Activated B cell treated with CpG ODN at 0.5 μM for 24 hours (primary cell): ENCODE measurements at regions not wholly inside any gene's neighbourhood (a gene's known extent, or its start where the extent isn't known, plus 50 kb on each side); places are given as distances from the start of the nearest gene placed in this dataset.
"Not testable (repeated sequence)": the region's sequence is repeated elsewhere in the genome, so short reads cannot be mapped to it uniquely, and the experiment has no call there.

Experiments
- ATAC-seq: fragments of 200-7000 bp; cut with Tn5 transposase; one replicate; pipeline ENCODE4 v1.10.0; 2021; ENCODE audit warnings: low read depth, mild to moderate bottlenecking, moderate library complexity
- CTCF ChIA-PET: fragments of 350-600 bp; sonication (Branson Sonifier 250); formaldehyde crosslinking; loops from one replicate; lab custom pipeline; 2021; ENCODE audit warnings: antibody characterized with exemption; lab: Charles Lee
- POLR2A ChIA-PET: fragments of 350-600 bp; sonication (Branson Sonifier 250); formaldehyde crosslinking; loops from one replicate; lab custom pipeline; 2021; ENCODE audit warnings: antibody characterized with exemption; lab: Charles Lee
- DNase-seq: peaks from one replicate; pipeline ENCODE4 v3.0.0; 2022
- H3K27ac Mint-ChIP-seq: one replicate; pipeline ENCODE4 v1.8.0; 2020; ENCODE audit warnings: mixed read lengths
- H3K27me3 Mint-ChIP-seq: one replicate; pipeline ENCODE4 v1.8.0; 2021; ENCODE audit warnings: mixed read lengths
- H3K36me3 Mint-ChIP-seq: one replicate; pipeline ENCODE4 v1.8.0; 2021; ENCODE audit warnings: low read depth, mixed read lengths
- H3K4me1 Mint-ChIP-seq: one replicate; pipeline ENCODE4 v1.8.0; 2021; ENCODE audit warnings: mixed read lengths
- H3K4me3 Mint-ChIP-seq: one replicate; pipeline ENCODE4 v1.8.0; 2020; ENCODE audit warnings: mild to moderate bottlenecking, mixed read lengths
- H3K9me3 Mint-ChIP-seq: one replicate; pipeline ENCODE4 v1.8.0; 2020; ENCODE audit warnings: mixed read lengths
- intact Hi-C: fragments of 100-400 bp; cut with micrococcal nuclease; formaldehyde crosslinking; loops from one replicate; pipeline ENCODE4 v1.15.1; 2024
- TF ChIP-seq, protein P1 (sequence below): fragments of 200-600 bp; IDR thresholded peaks from one replicate; pipeline ENCODE4 v1.8.0; 2022; ENCODE audit warnings: antibody characterized with exemption, mild to moderate bottlenecking

GRCh38 chr2:215260097-215260677, 51.7 kb upstream of the ATIC start:
- no peaks in the 10 kb centered on the region for H3K4me1 Mint-ChIP-seq
- ChIA-PET CTCF (no interaction called here), POLR2A (no interaction called here)
- H3K4me3 Mint-ChIP-seq: no peak overlapping the region
- no peaks in the 10 kb centered on the region for H3K27me3 Mint-ChIP-seq
- TF ChIP-seq, protein P1, sequence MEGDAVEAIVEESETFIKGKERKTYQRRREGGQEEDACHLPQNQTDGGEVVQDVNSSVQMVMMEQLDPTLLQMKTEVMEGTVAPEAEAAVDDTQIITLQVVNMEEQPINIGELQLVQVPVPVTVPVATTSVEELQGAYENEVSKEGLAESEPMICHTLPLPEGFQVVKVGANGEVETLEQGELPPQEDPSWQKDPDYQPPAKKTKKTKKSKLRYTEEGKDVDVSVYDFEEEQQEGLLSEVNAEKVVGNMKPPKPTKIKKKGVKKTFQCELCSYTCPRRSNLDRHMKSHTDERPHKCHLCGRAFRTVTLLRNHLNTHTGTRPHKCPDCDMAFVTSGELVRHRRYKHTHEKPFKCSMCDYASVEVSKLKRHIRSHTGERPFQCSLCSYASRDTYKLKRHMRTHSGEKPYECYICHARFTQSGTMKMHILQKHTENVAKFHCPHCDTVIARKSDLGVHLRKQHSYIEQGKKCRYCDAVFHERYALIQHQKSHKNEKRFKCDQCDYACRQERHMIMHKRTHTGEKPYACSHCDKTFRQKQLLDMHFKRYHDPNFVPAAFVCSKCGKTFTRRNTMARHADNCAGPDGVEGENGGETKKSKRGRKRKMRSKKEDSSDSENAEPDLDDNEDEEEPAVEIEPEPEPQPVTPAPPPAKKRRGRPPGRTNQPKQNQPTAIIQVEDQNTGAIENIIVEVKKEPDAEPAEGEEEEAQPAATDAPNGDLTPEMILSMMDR: no peak
- no peaks in the 10 kb centered on the region for H3K36me3 Mint-ChIP-seq
- DNase-seq: no peak
- no peak overlapping the region for H3K27ac Mint-ChIP-seq
- ATAC-seq: no peak
- H3K9me3 Mint-ChIP-seq: no peaks in the 10 kb centered on the region
- intact Hi-C loops: no loop called here

DNA sequence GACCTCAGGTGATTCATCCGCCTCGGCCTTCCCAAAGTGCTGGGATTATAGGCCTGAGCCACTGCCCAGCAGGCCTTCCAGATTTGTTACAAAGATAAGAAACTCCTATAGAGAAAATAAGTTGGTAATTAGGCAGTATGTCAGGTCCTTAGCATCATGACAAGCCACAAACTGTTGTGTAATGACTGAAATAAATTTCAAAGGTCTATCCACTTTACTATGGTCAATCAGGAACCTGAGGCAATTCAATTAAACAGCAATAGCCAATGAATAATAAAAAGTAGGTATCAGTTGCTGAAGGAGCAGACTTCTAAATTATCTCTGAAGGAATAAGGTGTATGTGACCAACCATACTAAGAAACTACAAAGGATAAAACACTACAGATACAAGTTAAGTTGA, 62.4 kb upstream of the ATIC start:
- Mint-ChIP-seq H3K4me3 (no peak overlapping the region), H3K9me3 (no peaks in the 10 kb centered on the region), H3K27me3 (no peaks in the 10 kb centered on the region), H3K4me1 (no peaks in the 10 kb centered on the region), H3K27ac (no peak overlapping the region), H3K36me3 (no peaks in the 10 kb centered on the region)
- ChIA-PET POLR2A (no interaction called here), CTCF (no interaction called here)
- DNase-seq (no peak), ATAC-seq (no peak)
- TF ChIP-seq, protein P1: no peak
- intact Hi-C loops: no loop called here

DNA sequence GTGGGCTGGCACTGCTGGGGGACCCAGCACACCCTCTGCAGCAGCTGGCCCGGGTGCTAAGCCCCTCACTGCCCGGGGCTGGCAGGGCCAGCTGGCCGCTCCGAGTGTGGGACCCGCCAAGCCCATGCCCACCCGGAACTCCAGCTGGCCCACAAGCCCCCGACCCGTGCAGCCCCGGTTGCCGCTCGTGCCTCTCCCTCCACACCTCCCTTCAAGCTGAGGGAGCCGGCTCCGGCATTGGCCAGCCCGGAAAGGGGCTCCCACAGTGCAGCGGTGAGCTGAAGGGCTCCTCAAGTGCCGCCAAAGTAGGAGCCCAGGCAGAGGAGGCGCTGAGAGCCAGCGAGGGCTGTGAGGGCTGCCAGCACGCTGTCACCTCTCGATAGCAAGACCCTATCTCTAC, 65.9 kb upstream of the ATIC start:
- CTCF ChIA-PET, H3K4me1 Mint-ChIP-seq, H3K4me3 Mint-ChIP-seq, H3K27ac Mint-ChIP-seq, intact Hi-C loops, DNase-seq, H3K9me3 Mint-ChIP-seq, ATAC-seq, H3K27me3 Mint-ChIP-seq, H3K36me3 Mint-ChIP-seq, POLR2A ChIA-PET: not testable (repeated sequence)

GRCh38 chr2:215241791-215242305, 70.0 kb upstream of the ATIC start:
- TF ChIP-seq, protein P1: no peak
- ATAC-seq: no peak
- no peaks in the 10 kb centered on the region for H3K36me3 Mint-ChIP-seq
- CTCF ChIA-PET: no interaction called here
- intact Hi-C loops: no loop called here
- H3K4me3 Mint-ChIP-seq: no peak overlapping the region
- H3K27me3 Mint-ChIP-seq: no peaks in the 10 kb centered on the region
- DNase-seq: no peak
- no peak overlapping the region for H3K27ac Mint-ChIP-seq
- POLR2A ChIA-PET: no interaction called here
- no peaks in the 10 kb centered on the region for H3K4me1 Mint-ChIP-seq
- no peaks in the 10 kb centered on the region for H3K9me3 Mint-ChIP-seq

DNA sequence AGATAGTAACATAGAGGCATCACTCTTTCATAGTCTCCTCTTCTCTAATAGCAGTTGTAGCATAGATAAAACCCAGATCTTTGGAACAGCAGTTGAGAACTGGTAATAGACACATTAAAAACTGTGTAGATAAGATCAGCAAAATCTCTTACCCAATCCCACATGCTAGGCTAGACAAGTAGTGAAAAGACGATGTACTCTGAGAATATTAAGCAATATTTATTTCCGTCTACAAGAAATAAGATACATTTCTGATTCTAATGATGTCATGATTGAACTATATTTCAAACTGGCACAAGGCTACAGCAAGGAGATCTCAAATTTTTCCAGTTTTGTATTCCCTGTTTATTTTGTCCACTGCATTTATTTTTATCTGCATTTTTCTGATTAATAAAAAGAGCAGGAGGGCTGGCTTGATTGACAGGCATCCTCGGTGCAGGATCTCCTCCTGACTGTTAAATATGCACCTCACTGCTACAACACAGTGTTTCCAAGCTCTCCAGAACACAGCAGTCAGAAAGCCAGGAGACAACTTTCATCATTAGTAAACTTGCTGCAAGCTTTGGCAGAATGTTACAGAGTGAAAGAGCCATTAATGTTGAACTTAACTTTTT, 73.3 kb upstream of the ATIC start:
- TF ChIP-seq, protein P1: no peak
- Mint-ChIP-seq H3K4me1 (no peaks in the 10 kb centered on the region), H3K9me3 (no peaks in the 10 kb centered on the region), H3K27ac (no peak overlapping the region), H3K4me3 (no peak overlapping the region), H3K27me3 (no peaks in the 10 kb centered on the region), H3K36me3 (no peaks in the 10 kb centered on the region)
- ChIA-PET POLR2A (no interaction called here), CTCF (no interaction called here)
- intact Hi-C loops: no loop called here
- ATAC-seq: no peak
- DNase-seq: no peak
